Colonic mucosa (tissue), 4 donors: ENCODE measurements at regions not wholly inside any gene's neighbourhood (a gene's known extent, or its start where the extent isn't known, plus 50 kb on each side); places are given as distances from the start of the nearest gene placed in this dataset.

Experiments used
- DNase-seq: peaks from one replicate; pipeline ENCODE4 v3.0.0-alpha.2; 2020
- H3K27ac ChIP-seq: fragments of 200-600 bp; one replicate; pipeline ENCODE4 v1.8.0; 2021
- H3K27me3 ChIP-seq: fragments of 200-600 bp; one replicate; pipeline ENCODE4 v1.8.0; 2021
- H3K36me3 ChIP-seq: fragments of 200-600 bp; one replicate; pipeline ENCODE4 v1.8.0; 2021
- H3K4me1 ChIP-seq: fragments of 200-600 bp; one replicate; pipeline ENCODE4 v1.8.0; 2021; ENCODE audit warnings: mild to moderate bottlenecking
- H3K4me3 ChIP-seq: fragments of 200-600 bp; one replicate; pipeline ENCODE4 v1.8.0; 2021
- H3K9ac ChIP-seq, 2 donors: one replicate each; pipeline ENCODE4 v1.7.0; 2013; ENCODE audit warnings: control low read depth in 2 of 2, low read depth in 2 of 2, low read length in 2 of 2
- H3K9me3 ChIP-seq: fragments of 200-600 bp; one replicate; pipeline ENCODE4 v1.8.0; 2021
- CTCF ChIP-seq: fragments of 200-600 bp; IDR thresholded peaks from one replicate; pipeline ENCODE4 v1.8.0; 2022; ENCODE audit warnings: antibody characterized with exemption, mild to moderate bottlenecking
- intact Hi-C: fragments of 100-400 bp; cut with DNase I; formaldehyde crosslinking; loops from one replicate; pipeline ENCODE4 v1.14.1; 2022
- donor health status: healthy.
- donor health status: DM: no; HTN: no; CAD: no.
- donor health status: DM: no; HTN: no; CAD: no.

GRCh38 chr7:15737601-15738000 lies 51.1 kb upstream of the MEOX2 start:
- Histone ChIP-seq H3K27ac (no peak overlapping the region), H3K4me1 (no peaks in the 10 kb centered on the region), H3K4me3 (no peak overlapping the region), H3K9me3 (no peaks in the 10 kb centered on the region), H3K36me3 (no peaks in the 10 kb centered on the region), H3K27me3 (no peaks in the 10 kb centered on the region), H3K9ac (no peak overlapping the region)
- intact Hi-C loops, result no loop called here
- DNase-seq, result no peak
- TF ChIP-seq CTCF, result no peak
